ENCODE measurements at regions not wholly inside any gene's neighbourhood (a gene's known extent, or its start where the extent isn't known, plus 50 kb on each side); places are given as distances from the start of the nearest gene placed in this dataset.
A peak's percentile ranks its signal among the peaks of the same experiment; 100 is the strongest.

DNA sequence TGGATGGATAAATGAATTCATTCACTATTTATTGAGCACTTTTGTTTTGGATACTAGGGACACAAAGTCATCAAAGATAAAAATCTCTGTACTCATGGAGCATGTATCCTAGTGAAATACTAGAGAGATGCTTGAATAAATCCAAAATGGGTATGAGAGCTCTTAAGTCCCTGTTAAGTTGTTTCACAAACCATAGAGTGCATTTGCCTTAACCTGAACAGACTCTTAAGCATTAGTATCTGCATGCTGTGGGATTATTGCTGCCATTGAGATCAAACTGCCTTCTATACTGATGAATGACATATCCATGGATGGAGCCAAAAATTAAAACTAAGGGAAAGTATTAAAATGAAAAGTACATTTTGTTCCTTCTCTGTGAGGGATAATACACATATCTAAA lies 206.5 kb upstream of the KRR1 start:
- no peak for DNase-seq

DNA sequence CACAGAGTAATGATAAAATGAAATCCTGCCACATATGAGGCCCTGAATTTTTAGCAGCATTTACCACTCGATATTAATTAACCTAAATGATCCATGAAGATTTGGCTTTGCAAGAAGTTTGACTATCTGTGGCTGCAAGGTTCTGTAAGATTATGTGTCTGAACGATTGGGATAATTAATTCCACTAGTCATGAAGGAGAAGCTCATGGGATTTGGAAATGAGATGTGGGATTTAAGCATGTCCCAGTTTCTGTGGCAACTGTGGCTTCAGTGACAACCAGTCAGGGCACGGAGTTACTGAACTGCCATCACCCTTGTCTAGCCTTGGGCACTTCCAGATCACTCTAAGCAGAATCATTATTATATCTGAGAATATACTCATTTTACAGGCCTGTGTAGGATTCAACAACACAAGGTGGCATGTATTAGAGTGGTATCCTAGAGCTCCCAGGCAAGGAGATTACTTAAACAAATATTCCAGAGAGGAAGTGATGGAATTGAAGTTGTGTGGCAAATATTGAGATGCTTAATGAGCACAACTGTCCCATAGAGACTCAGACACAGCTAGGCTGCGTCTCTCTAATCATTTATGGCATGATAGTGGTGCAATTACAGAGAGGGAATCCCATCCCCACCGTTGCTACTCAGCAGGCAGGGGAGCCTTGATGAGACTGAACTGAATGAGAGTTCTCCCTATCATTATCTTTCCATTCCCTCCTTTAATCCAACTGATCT lies 205.0 kb upstream of the KRR1 start:
- no peak for DNase-seq

DNA sequence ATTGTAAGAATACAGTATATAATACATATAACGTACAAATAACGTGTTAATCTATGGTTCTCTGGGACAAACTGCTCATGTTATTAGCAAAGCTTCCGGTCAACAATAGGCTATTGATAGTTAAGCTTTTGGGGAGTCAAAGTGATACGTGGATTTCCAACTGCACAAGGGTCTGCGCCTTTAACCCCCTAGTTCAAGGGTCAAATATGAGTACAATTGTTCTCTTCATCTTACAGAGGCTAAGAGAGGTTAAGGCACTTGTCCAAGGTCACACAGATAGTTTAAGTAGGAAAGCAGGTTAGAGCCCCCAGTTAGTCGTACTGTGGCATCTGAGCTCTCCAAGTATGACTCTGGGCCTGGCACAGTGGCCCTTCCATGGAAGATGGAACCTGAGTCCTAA lies 204.3 kb upstream of the KRR1 start:
- DNase-seq, result no peak

DNA sequence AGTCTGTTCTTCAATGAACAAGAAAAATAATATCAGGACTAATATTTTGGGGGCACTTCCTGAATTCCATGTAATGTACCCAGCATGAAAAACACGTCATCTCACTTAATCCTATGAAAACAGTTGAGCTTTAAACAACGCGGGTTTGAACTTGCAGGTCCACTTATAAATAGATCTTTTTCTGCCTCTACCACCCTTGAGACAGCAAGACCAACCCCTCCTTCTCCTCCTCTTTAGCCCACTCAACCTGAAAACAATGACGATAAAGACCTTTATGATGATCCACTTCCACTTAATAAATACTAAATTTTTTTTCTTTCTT lies 203.9 kb upstream of the KRR1 start:
- DNase-seq, result no peak

DNA sequence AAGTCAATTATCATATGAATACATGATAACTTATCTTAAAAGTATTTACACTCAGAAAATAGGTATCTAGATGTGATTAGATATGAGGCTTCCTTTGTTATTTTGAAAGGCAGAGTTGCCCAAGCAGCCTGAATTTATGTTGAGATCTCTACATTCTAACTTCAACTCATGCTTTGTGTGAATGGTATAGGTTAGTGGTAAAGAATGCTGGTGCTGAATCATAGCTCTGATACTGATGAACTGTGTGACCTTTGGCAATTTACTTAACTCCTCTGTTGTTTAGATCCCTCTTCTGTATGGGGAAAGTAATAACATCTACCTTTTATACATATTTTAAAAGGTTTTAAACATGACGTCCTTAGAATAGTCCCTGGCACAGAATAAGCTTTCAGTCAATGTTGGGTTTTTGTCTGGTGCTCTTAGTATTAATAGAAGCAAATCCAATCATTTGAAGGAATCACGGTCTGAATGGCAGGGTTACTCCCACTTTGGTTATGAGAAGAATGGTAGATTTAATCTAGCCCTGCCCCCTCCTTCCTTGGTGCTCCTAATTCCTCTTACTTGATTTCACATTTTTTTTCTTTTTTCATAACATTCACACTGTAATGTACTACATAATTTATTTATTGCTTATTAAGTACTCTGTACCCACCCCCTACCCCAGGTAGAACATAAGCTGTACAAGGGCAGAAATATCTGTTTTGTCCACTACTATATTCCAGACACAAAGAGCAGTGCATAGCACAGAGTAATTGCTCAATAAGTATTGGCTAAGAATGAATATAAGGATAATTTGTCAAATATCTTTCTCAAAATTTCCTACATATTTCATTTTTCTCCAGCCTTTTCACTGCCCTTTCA lies 203.3 kb upstream of the KRR1 start:
- no peak for DNase-seq

DNA sequence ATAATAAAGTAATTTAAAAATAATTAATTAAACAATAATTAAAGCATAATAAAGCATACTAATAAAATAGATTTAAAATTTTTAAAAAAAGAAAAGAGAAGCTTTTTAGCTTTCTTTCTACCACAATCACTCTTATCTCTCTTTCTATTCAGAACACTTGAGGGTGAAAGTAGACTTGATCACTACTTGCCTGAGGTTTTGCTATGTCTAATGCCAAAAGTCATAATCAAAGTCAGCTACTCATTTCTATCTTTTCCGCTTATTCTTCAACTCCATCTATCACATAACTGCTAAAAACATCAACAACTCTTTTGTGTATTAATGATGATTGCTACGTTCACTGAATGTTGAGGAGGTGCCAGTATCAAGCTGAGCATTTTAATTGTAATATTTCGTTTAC lies 202.0 kb upstream of the KRR1 start:
- peak in 1 of 2 experiments; percentile 30 for DNase-seq

DNA sequence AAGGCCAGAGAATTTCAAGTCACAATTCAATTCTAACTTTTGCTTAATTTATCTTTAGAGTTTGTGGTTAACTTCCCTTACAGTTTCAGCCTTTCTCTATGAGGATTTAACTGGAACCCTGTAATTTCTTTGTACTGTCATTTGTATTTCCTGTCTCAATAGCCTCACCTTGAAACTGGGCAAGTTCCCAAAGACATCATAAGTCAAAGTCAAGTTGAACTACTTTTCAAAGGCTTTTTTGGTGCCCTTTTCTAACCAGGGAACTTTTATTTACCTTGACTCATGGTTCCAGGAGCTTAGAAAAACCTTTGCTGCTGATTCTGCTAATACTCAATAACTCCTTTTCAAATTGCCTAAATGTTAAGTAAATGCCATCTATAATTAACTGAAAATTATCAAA lies 200.8 kb upstream of the KRR1 start:
- no peak for DNase-seq

DNA sequence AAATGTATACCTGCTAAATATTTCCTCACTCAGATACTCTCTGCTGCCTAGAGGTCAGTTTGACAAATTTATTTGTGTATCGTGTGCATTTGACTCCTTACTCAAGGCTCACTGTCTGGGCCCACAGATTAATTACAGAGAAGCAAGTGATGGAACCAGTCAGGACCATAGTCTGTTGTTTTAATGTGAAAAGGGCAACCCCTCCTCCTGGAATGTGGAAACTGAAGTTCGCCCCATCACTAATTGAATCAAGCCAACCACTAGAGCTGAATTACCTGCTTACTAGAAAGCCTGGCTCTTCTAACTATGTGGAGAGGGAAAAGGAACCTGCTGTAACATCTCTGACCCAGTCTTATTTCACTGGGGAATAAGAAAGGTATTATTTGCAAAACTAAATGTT lies 199.9 kb upstream of the KRR1 start:
- no peak for DNase-seq

DNA sequence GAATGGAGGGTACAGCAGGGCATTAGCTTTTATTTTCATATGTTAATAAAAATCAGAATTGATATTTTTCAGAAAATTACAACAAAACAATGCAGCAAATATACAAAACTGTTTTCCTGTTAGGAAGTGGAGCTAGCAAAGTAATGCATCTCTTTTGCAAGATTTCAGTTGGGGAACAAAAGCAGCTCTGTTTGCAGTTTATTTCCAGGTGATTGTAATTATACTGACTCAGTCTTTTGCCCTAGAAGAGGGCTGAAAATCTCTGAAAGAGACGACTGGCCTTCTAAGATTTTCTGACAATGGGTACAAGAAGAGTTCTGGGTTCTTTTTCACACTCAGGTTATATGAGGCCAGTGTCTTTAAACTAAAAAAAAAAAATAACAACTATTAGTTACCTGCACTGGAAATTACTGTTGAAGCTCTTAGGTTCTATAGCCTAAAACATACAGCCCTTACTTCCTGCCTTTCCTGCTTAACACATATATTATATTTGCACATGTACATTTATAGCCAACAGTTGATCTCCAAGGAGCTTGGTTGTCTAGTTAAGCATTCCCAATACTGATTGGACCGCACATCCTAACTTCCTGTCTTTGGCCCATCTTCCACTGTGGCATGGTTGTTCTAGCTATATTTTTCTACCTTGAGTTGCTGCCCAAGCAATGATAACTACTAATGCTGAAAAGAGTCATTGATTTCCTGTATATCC lies 199.1 kb upstream of the KRR1 start:
- DNase-seq, result no peak

DNA sequence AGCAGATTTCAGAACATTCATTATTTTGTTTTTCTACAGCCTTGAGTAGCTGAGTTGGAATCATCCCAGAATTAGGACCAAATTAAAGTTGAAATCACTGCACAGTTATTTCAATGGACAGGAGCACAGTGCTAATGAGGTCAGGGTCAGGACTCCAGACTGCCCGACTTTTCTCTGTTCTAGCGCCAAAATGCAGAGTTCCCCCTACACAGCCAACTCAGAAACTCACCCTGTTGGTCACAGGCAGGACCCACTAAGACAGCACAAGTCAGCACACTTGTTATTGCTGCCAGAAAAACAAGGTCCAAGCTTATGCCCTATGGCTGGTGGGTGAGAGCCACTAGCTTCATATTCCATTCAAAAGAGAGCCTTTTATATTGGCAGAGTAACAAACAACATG lies 198.1 kb upstream of the KRR1 start:
- DNase-seq, result no peak

DNA sequence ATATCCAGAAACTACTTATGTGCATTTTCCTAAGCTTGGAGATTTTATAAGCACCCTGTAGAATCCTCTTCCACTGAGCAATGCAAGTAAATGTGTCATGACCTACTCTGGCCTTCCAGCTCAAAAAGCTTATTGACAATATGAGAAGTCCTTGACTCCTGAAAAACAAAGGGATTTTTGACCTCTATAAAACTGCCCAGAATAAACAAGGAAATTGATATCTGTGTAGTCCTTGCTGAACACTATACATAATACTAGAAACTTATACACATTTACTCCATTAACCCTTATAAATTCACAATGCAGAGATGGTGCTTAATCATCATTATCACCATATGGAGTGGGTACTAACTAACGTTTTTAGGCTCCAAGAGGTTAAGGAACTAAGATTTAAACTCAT lies 197.4 kb upstream of the KRR1 start:
- no peak for DNase-seq

DNA sequence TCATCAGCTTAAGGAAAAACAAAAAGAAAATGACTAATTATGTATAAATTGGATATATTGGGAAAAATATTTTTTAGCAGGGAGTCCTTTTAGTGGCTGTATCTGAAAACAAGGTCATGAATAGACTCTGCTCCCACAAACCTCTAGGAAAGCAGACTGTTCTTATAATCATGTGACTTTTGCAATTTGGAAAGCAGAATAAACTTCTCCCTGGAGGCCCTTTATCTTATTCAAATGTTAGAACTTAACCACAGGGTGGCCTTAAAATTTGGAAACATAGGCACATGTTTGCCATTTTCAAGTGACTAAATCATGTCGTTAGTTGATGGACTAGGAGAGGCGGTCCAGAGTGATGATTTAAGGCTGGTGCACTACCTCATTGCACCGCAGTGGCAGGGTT lies 196.6 kb upstream of the KRR1 start:
- no peak for DNase-seq

DNA sequence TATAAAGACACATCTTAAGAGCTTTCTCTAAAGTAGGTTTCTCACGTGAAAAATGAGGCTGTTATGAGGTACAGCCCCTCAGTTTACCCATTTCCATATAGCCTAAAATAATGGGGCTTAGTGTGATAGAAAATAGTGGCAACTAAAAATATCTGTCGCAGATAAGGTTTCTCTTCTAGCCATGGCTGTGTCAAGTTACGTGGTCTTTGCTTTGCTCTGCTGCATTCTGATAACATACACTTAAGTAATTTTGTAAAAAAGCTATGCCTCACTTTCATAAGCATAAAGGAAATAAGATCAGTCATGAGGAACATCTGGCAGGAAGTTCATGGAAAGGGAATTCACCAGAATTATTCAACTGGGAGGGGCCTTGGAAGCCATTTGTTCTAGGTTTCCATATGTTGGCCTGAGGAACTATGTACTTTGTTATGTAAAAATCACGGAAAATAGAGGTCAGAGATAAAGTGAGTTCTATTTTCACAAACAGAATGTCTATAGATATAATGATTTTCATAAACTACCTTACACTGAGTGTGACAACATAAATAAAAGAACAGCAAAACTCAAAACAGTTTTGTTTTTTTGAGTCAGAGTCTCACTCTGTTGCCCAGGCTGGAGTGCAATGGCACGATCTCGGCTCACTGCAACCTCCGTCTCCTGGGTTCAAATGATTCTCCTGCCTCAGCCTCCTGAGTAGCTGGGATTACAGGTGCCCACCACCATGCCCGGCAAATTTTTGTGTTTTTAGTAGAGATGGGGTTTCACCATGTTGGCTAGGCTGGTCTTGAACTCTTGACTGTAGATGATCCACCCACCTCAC lies 195.6 kb upstream of the KRR1 start:
- DNase-seq, result no peak

DNA sequence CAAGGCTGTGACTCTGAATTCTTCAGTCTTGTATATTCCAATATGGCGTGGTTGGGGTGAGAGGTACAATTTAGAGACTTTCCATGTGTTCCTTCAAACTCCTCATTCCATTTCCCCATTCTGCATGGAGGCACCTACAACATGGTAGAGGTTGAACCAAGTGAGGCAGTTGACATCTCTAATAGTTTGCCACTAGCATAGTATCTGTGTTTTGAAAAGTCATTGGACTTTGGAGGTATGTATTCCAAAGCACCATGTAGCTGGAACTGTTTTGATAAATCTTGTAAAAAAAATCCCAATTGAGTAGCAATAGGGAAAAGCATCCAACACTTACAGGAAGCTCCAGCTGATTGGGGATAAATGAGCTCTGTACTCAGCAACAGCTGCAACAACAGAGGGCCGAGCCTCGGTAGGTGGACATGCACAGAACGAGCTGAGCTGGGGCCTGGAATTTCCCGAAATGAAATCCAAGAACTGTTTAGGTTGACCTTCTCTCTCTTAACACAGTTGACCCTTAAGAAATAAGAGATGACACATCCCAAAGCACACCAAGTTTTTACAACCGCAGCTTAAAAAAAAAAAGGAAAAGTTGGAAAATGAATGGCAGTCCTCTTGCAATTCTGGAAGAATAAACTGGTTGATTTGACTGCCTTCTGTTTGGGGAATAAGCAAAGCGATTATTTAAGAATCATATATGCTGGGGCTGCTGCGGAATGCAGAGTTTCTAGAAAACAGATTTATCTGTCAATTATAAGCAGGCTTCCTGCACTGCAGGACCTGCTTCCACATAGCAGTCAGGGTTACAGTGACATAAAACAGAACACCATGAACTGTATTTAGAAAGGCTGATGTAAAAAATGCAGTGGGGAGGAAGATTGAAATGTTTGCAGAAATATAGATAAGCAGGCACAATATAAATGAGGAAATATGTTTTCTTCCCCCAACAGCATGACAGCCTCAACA lies 194.6 kb upstream of the KRR1 start:
- no peak for DNase-seq

DNA sequence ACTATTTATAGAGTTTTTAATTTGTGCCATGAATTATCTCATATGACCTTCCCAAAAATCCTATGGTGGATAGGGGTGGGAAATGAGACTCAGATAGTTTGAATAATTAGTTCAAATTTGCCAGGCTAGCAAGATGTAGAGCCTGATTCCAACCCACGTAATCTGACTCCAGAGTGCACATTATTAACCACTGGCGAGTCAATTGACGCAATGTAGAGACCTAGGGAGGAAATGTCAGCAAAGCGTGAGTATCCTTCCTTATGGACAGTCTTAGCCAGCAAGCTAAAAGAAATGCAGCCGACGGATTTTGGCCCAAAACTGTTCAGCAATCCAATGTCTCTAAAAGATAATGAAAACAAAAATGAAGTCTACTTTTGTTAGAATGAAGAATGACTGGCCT lies 193.3 kb upstream of the KRR1 start:
- DNase-seq, result no peak

DNA sequence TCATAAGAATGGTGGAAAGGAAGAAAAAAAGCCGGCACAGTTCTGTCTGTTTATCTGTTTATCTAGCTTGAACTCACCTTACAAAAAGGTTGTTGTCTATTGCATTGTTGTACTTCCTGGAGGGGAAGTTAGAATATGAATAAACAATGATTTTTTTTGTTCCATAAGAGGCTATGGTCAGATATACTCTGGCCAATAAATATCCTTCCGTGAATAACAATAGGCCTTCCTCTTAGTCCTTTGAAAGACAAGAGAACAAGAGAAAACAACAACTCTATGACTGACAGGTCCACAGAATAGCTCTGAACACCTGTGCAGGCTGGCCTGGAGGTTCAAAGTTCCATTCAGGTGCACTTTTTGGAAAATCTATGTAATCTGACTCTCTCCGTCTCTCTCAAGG lies 192.8 kb upstream of the KRR1 start:
- DNase-seq, result peak in 1 of 2 experiments; percentile 9

DNA sequence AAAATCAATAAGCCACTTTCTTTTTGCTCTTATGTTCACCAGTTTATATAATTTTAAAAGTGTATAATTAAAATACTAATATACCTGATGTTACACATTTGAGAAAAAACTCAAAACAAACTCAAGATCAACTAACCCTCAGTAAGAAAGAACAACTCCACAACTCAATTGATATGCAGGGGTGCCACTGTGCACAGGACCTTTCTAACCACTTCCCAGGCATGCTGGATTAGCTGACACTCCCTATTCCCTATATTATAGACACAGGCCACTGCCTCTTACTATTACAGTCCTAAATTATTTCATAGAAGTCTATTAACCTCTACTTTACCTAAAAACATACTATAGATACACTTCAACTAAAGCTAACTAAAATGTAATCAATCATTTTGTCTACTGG lies 191.7 kb upstream of the KRR1 start:
- DNase-seq, result no peak

DNA sequence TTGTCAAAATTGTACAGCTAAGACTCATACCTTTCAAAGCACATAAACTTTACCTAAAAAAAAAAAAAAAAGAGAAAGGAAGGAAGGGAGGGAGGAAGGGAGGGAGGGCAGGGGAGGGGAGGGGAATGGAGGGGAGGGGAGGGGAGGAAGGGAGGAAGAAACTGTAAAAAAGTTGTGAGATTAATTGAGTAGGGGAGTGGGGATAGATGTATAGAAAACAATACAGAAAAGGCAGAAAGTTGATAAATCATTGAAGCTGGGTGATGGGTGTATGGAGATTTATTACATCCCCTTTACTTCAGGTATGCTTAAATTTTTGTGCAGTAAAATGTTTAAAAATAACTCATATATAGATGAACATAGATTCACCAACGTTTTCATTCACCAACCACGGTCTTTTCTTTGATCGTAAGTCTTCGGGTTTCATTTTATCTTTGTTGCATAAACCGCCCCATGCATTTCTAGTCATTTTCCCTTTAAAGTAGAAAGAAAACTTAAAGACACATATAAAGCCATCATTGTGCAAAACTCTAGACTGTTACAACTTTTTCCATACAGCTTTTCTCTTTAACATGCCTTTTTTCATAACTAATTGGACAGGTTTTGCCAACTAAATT lies 191.2 kb upstream of the KRR1 start:
- DNase-seq, result no peak

DNA sequence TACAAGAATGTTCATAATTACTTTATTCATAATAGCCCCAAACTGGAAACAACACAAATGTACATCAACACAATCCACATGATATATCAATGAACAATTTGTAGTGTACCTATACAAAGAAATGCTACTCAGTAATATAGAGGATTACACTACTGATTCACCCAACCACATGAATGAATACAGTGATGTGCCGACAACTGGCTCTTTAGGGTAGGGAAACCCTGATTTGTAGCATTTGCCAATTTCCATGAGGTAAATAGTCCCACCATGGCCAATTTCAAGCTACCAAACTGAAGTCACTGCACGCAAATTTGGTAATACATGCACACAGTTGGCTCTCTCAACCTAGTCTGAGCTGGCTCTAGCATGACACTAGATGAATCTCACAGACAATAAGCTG lies 190.4 kb upstream of the KRR1 start:
- DNase-seq, result no peak

DNA sequence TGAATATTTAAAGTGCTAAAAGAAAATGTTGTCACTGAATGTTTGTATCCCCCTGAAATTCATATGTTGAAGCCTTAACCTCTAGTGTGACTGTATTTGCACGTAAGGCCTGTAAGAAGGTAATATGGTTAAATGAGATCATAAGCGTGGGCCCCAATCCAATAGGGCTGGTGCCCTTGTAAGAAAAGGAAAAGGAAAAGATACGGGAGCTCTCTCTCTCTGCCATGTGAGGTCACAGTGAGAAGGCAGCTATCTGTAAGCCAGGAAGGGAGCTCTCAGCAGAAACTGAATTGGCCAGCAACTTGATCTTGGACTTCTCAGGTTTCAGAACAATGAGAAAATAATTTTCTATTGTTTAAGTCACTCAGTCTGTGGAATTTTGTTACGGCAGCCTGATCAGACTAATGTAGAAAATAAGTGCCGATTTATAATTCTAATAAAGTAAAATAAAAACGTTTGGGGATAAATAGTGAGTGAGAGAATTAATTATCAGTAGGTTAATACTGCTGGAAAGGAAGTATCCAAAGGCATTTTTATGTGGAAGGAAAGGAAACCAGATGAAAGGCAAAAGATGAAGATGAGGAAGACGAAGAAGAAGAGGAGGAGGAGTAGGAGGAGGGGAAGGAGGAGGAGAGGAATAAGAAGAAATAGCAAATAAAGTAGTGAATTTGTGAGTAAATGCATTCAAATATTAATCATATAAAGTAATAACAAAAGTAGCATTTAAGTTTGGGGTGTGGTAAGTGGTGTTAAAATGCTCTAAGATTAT lies 188.5 kb upstream of the KRR1 start:
- DNase-seq, result no peak

DNA sequence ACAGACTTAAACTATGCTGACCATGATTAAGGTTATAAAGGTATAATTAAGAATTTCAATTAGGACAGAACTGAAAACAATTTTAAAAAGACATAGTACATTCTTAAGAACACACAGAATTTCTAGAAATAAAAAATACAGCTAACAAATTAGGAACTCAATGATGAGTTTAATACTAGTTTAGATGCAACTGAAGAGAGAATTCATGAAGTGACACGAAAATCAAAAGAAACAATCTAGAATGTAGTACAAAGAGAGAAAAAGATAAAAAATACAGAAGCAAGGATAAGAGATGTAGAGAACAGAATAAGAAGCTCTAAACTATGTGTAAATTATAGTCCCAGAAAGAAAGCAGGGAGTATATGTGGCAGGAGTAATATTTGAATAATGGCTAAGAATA lies 187.8 kb upstream of the KRR1 start:
- no peak for DNase-seq
